CD4-positive, alpha-beta T cell treated with Interleukin-2 at 100 ng/mL for 4 hours (primary cell): ENCODE measurements at regions not wholly inside any gene's neighbourhood (a gene's known extent, or its start where the extent isn't known, plus 50 kb on each side); places are given as distances from the start of the nearest gene placed in this dataset.

Experiments used
- DNase-seq: peaks from one replicate; pipeline ENCODE4 v3.0.0-alpha.2; 2020; ENCODE audit warnings: low spot score

DNA sequence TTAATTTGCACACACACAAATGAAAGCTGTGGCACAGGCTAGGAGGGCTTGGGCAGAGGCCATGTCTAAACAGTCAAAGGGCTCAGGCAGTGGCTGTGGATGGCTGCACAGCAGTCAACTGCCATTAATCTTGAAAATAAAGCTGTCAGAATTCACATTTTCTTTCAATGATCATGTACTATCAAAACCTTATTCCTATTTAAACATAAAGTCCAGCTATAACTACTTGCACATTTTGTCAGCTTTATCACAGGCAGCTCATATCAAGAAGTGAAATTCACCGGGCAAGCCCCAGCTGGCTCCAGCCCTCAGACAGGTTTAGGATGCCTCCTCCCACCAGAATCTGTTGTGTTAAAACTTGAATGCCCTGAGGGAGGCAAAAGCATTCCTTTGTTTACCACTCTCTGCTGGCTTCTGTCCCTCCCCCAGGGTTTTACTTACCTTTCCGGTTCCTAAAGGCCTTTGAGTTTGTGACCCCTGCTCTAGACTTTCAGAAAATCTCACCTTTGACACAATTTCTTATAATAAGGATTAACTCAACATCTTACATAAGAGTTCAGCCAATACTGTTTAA is 54.9 kb upstream of the GRAMD2B start:
- DNase-seq = no peak

DNA sequence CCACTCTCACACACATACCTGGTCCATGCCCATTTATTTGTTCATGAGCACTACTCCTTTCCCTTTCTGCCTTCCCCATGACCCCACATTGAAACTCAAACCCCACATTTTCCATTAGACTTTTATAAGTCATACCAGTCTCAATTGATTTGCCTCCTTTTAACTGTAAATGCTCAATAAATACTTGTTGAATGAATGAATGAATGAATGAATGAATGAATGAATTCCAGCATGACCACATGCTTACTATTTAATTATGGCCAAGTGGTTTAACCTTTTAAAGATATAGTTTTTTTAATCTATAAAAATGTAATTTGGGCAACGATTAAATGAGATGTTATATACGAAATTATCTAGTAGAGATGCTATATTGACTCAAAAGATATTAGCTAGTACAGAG is 54.1 kb upstream of the GRAMD2B start:
- DNase-seq = no peak

DNA sequence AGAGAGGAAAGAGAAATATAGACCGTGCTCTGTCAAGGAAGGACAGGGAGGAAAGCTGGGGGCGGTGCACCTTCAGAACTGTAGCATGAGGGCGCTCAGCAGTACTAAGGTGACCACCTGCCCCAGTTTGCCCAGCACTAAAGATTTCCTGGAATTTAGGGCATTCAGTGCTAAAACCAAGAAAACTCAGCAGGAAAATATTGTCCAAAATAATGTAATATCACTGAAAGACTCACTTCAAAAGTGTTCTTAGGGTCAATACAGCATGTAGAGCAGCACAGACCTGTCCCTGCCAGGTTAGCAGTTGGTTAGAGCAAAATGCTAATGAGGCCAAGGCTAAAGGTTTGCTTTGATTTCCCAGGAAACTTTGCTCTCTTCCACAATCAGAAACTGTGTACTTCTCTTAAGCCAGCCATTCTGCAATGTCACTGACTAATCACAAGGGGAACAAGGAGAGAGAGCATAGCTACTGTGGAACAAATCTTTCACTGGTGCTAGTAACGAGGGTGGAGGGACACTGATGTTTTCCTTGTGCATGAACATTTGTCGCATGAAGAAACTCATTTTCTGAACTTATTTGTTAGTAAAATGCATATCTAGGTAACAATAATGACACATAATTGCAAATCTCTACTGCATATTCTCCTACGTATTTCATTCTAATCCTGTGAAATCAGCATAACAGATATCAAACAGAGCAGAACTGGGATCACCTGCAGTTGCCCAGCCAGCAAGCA is 53.0 kb upstream of the GRAMD2B start:
- DNase-seq = no peak

DNA sequence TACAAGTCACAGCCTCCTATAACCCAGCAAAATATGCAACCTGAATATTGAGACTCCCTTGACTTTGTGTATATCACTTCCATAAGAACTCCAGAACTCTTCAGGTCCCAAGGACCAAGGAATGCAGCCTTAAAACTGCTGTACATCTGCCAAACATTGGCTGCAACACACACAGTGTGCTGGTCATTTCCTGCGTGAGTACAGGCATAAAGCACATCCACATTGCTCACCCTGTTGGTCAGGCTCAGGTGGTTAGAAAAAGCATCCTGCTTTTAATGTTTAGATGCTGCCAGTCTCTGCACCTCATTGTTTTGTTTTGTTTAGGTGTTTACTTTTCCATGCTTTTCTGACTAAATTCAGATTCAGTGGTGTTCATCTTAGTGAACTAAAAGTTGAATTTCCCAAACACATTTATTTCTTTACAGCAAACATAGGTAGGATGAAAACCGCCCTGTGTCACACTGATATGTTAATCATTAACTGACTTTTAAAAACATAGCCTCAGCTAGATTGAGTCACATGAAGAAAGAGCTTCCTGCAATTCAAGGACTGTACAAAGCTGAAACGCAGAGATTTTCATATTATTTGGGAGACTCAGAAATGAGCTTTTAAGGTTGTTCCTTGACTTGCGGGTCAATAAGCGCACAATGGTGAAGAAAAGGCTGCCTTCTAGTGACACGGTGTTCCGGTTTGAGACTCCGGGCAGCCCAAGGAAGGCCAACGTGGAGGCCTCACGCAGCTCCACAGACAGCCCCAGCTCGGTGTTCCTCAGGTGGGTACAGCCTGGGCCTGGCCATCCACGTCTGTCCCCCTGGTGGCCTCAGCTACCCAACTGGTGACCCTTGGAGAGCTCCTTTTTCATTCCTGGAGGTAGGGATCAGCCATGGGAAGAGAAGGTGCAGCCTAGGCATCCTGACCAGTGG is 52.2 kb upstream of the GRAMD2B start:
- DNase-seq = no peak

DNA sequence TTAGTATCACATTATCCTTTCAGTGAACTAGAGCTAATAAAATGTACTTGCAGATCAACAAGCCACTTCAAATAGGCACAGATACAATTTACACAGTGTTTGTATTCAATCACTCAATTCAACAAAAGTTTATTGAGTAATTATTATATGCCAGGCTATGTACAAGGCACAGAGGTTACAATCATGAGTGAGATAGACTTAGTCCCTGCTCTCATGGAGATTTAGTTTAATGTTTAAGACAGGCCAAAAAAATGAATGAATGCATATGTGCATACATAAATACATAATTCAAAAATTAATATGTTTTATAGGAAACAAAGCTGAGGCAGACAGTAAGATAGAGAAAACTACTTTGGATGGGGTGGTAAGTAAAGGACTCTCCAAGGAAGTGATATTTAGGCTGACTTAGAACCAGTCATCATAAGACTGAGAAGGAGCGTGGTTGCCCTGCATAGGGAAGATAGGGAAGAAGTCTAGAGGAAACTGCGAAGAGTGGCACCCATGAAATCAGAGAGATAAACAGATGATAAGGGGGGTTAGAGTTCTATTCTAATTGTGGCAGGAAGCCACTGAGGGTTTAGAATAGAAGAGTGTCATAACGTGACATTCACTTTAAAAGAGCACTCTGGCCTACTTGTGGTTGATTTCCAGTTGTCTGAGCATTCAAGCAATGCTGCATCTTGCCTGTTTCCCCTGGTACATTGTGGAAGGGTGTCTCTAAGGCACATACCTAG is 49.7 kb upstream of the GRAMD2B start:
- DNase-seq = peak; percentile 36
